Activated T-helper 17 cell treated with anti-CD3 and anti-CD28 coated beads, Interleukin-2, amount 50 U/mL, for 72 hours (primary cell): ENCODE measurements at regions not wholly inside any gene's neighbourhood (a gene's known extent, or its start where the extent isn't known, plus 50 kb on each side); places are given as distances from the start of the nearest gene placed in this dataset.

Experiments
- ATAC-seq: fragments of 150-1000 bp; cut with Tn5 transposase; replicated peaks from 2 replicates; pipeline ENCODE4 v1.10.0; 2021; ENCODE audit warnings: mild to moderate bottlenecking, moderate library complexity
- H3K27ac Mint-ChIP-seq: one replicate; pipeline ENCODE4 v1.8.0; 2022; ENCODE audit warnings: mixed read lengths
- H3K27me3 Mint-ChIP-seq: one replicate; pipeline ENCODE4 v1.8.0; 2022; ENCODE audit warnings: mixed read lengths
- H3K36me3 Mint-ChIP-seq: one replicate; pipeline ENCODE4 v1.8.0; 2022; ENCODE audit warnings: low read depth, mild to moderate bottlenecking, mixed read lengths
- H3K4me1 Mint-ChIP-seq: one replicate; pipeline ENCODE4 v1.8.0; 2022; ENCODE audit warnings: mixed read lengths
- H3K4me3 Mint-ChIP-seq: one replicate; pipeline ENCODE4 v1.8.0; 2022; ENCODE audit warnings: mild to moderate bottlenecking, mixed read lengths
- H3K9me3 Mint-ChIP-seq: one replicate; pipeline ENCODE4 v1.8.0; 2022; ENCODE audit warnings: mixed read lengths

DNA sequence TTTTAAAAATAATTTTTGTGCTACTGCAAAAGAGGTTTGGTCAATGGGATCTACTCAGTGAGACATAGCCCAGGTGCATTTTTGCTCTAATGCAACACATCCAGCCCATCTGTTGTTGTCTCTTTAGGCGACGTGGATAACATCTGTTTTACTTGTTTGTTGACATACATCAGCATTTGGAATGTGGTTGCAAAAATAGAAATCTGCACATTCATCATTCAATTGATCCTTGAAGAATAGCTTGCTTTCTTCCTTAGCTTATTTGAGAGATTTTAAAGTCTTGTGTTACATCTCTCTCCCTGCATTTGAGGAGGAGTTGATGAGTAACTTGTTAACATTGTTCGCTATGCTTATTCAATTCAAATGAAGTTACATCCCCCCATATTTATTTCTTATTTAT is 1202.3 kb downstream of the NSUN3 start:
- H3K4me1 Mint-ChIP-seq = no peaks in the 10 kb centered on the region
- H3K27ac Mint-ChIP-seq = no peak overlapping the region
- ATAC-seq = no peak
- no peaks in the 10 kb centered on the region for H3K36me3 Mint-ChIP-seq
- H3K9me3 Mint-ChIP-seq = no peaks in the 10 kb centered on the region
- H3K4me3 Mint-ChIP-seq = no peak overlapping the region
- H3K27me3 Mint-ChIP-seq = no peaks in the 10 kb centered on the region

DNA sequence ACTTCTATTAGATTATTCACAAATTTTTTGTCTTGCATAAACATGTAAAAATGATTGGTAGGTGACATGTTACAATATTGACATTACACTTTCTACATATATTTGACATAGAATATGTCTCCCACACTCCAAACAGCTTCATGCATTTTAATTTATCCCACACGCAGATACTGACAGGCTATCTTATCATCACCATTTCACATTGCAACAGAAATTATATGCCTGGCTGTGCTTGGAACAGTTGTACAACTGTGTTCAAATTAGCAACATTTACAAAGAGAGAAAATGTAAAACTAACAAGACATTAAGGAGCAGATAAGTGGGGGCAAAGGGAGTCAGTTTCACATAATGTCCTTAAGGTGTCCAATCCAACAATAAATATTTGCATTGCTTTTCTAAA is 1208.5 kb downstream of the NSUN3 start:
- Mint-ChIP-seq H3K27ac (no peak overlapping the region), H3K27me3 (no peaks in the 10 kb centered on the region), H3K36me3 (no peaks in the 10 kb centered on the region), H3K4me3 (no peak overlapping the region), H3K4me1 (no peaks in the 10 kb centered on the region), H3K9me3 (no peaks in the 10 kb centered on the region)
- no peak for ATAC-seq

DNA sequence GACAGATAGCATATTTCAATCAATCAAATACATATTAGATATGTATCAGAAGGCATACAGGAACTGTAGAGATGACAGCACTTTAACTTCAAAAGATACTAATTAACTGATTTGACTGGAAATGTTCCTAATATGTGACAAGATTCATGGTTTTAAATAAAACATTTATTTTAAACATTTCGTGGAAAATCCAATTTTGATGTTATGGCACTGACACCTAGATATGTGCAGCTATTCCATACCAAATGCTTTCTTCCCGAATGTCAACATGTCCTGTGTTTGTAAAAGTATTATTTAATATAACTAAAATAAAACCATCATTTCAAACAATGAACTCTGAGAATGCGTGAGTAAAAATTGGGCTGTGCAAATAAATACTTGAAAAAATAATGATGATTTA is 1209.3 kb downstream of the NSUN3 start:
- H3K27ac Mint-ChIP-seq = no peak overlapping the region
- no peak overlapping the region for H3K4me3 Mint-ChIP-seq
- H3K9me3 Mint-ChIP-seq = no peaks in the 10 kb centered on the region
- no peak for ATAC-seq
- no peaks in the 10 kb centered on the region for H3K36me3 Mint-ChIP-seq
- H3K27me3 Mint-ChIP-seq = no peaks in the 10 kb centered on the region
- no peaks in the 10 kb centered on the region for H3K4me1 Mint-ChIP-seq

DNA sequence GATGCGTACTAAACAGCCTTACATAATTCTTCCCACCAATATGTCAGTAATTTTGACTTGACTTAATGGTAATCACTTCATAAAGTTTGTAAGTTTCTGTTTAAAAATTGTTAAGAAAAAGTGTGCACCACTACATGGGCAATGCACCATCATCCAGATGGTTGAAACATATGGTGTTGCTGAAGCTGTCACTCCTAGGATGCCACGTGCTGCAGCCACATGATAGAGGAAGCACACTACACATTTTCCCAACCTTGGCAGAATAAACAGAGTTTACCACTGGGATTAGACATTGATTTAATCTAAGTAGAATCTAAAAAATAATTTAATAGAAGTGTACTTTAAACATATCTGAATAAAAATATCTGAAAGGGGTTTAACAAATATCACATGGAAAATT is 1209.9 kb downstream of the NSUN3 start:
- H3K9me3 Mint-ChIP-seq = no peaks in the 10 kb centered on the region

DNA sequence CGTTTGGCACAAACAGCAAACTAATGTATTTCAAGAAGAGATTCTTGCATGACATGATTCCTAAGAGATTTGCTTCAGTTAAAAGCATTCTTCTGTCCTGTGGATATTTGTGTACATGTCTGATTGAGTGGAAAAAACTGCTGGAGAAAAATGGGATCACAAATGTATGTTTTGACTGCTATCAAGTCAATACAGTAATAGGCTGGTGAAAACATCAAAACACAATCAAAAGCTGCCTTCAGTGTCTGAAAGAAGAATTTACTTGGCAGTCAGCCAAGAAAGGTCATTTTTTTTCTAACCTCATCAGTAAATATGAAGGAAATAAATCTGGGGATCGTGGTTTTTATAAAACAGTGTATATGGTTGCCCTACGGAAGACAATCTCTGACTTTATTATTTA is 1214.8 kb downstream of the NSUN3 start:
- Mint-ChIP-seq H3K4me3 (no peak overlapping the region), H3K27ac (no peak overlapping the region), H3K4me1 (no peaks in the 10 kb centered on the region), H3K27me3 (no peaks in the 10 kb centered on the region), H3K9me3 (no peaks in the 10 kb centered on the region), H3K36me3 (no peaks in the 10 kb centered on the region)
- ATAC-seq = no peak

More for the DNA sequence above, 1209.9 kb downstream of the NSUN3 start:
- Mint-ChIP-seq H3K36me3 (no peaks in the 10 kb centered on the region), H3K27ac (no peak overlapping the region), H3K4me1 (no peaks in the 10 kb centered on the region), H3K4me3 (no peak overlapping the region), H3K27me3 (no peaks in the 10 kb centered on the region)
- ATAC-seq = no peak

DNA sequence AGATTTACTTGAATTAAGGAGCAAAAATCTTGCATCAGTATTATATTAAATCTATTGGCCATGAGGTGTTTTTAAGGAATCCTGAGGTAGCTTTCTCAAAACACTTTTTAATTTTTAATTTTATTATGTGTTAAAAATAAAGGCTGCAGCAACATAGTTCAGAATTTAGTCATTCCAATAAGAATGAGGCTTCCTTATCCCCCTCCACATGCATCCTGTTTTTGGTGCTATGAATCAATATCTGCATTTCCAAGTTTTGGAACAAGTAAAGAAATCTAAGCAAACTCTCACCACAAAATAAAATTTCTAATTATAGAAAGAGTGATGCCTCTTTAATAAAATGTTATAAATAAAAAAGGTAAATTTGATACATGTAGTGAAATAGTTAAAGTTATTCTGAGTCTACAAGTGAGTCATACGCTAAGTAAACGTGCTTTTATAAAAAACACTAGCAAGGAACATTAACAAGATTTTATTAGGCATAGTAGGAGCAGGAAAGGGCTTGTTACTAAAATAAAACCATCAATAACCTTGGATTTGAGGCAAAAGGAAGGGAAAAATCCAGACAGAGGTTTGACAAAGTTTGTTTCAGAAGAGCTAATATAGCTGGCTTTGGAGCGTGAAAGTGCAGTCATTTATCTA is 1218.0 kb downstream of the NSUN3 start:
- ATAC-seq = no peak
- H3K36me3 Mint-ChIP-seq = no peaks in the 10 kb centered on the region
- no peak overlapping the region for H3K27ac Mint-ChIP-seq
- H3K4me1 Mint-ChIP-seq = no peaks in the 10 kb centered on the region
- H3K27me3 Mint-ChIP-seq = no peaks in the 10 kb centered on the region
- H3K9me3 Mint-ChIP-seq = no peaks in the 10 kb centered on the region
- H3K4me3 Mint-ChIP-seq = no peak overlapping the region

DNA sequence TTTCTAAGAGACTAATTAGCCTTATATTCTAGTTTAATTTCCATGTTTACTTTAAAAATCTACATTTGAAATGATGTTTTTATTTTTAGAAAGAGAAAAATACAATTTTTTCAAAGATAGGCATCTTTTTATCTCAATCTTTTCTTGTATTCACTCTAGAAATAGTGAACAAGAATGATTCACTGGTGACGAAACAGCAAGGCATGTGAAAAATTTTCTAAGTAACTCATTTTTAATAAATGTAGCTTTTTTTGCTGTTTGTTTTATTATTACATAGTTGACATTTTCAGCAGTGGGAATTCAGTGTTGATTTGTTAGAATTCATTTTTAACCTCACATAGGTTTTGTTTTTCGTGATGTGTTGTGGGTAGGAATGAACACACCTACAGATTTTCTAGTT is 1226.4 kb downstream of the NSUN3 start:
- H3K4me1 Mint-ChIP-seq = no peaks in the 10 kb centered on the region
- H3K9me3 Mint-ChIP-seq = peaks cover 11% of the 10 kb centered on the region
- no peaks in the 10 kb centered on the region for H3K27me3 Mint-ChIP-seq
- no peak overlapping the region for H3K4me3 Mint-ChIP-seq
- no peak for ATAC-seq
- no peaks in the 10 kb centered on the region for H3K36me3 Mint-ChIP-seq
- H3K27ac Mint-ChIP-seq = no peak overlapping the region

DNA sequence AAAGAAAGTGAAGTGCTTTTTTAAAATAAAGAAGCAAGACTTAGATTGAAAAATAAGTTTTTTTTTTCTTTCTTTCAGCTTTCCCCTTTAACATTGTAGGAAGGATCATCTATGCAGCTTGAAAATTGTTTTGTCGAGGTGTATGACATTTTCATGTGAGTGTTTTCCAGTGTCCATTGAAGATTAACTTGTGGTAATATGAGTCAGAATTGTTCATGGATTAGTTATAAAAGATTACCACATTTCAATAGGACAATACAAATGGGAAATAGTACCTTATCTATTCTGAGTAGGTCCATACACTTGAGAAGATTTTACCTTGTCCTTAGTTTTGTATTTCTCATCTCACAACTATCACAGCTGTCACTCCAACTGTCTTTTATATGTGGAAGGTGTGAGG is 1234.7 kb downstream of the NSUN3 start:
- Mint-ChIP-seq H3K9me3 (peaks cover 16% of the 10 kb centered on the region), H3K27ac (no peak overlapping the region), H3K4me3 (no peak overlapping the region), H3K36me3 (no peaks in the 10 kb centered on the region), H3K4me1 (no peaks in the 10 kb centered on the region), H3K27me3 (no peaks in the 10 kb centered on the region)
- no peak for ATAC-seq

DNA sequence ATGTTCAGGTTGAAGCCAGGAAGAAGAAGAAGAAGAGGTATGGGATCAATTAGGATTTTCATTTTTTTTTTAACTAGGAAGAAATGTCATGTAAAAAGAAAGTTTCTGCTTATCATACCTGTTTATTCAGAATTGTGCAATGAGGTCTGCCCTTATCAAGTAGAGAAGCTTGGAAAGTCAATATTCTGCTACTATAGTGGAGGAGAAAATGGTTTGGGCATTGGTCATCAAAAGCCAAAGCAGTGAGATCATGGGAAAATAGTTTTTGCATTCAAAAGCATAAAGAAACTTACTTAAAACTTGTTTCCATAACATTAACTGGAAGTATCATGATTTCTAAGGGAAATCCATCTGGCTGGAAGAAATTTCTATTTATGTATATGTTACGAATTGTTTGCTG is 1239.2 kb downstream of the NSUN3 start:
- Mint-ChIP-seq H3K4me1 (no peaks in the 10 kb centered on the region), H3K4me3 (no peak overlapping the region), H3K9me3 (peaks cover 9% of the 10 kb centered on the region), H3K27me3 (no peaks in the 10 kb centered on the region), H3K27ac (no peak overlapping the region), H3K36me3 (no peaks in the 10 kb centered on the region)
- no peak for ATAC-seq

DNA sequence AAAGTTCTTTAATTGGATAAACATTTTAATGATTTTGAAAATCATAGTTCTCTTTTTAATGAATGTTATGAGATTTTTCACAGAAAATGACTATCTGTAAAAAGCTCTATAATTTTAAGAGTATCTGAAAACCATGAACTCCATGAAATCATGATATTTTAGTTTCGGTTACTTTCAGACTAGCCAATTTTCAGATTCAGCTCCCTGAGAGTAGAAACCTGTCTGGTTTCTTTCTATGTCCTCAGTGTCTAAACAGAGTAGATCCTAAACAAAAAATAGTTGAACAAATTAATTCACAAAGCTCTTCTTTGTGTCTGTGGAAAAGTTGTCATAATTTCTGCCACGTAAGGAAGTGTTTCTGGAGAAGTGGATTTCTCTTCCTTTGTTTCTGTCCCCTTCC is 1247.7 kb downstream of the NSUN3 start:
- Mint-ChIP-seq H3K4me1 (no peaks in the 10 kb centered on the region), H3K4me3 (no peak overlapping the region), H3K36me3 (no peaks in the 10 kb centered on the region), H3K9me3 (peaks cover 6% of the 10 kb centered on the region), H3K27me3 (no peaks in the 10 kb centered on the region), H3K27ac (no peak overlapping the region)
- no peak for ATAC-seq

DNA sequence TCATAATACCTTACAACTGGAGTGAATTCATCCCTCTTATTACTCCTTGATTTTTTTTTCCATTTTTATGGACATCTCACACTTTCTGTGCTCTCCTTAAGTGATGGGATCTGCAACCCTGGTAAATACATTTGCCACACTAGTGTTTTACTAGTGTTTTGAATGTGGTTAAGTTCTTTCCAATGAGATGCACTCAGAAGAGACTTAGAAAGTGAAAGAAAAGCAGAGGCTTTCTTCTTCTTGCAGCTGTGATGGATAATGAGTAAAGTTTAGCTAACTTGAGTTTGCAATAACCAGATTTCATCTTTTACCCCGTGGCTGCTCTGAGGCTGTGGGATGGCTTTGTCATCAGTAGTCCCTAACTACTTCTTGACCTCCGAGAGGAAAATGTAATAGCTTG is 1248.4 kb downstream of the NSUN3 start:
- no peak overlapping the region for H3K27ac Mint-ChIP-seq
- H3K9me3 Mint-ChIP-seq = peaks cover 6% of the 10 kb centered on the region
- H3K4me1 Mint-ChIP-seq = no peaks in the 10 kb centered on the region
- ATAC-seq = no peak
- no peaks in the 10 kb centered on the region for H3K36me3 Mint-ChIP-seq
- H3K27me3 Mint-ChIP-seq = no peaks in the 10 kb centered on the region
- no peak overlapping the region for H3K4me3 Mint-ChIP-seq

DNA sequence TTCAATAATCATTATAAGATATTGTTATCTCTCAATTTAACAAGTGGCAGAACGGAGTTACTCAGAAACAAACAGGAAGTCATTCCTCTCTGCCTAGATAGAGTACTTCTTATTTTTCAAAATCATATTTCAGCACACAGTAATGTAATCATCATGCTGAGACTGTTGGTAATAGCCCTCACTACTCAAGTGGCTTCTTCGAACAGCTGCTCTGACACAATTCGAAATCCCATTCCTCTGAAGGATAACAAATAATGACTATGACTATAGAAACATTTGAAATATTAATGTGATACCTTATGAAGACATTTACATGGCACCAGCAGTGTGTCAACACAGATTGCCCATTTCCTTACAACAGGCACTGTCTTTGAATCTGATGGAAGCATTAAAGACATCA is 1249.8 kb downstream of the NSUN3 start:
- H3K27me3 Mint-ChIP-seq = no peaks in the 10 kb centered on the region
- ATAC-seq = no peak
- H3K27ac Mint-ChIP-seq = no peak overlapping the region
- no peaks in the 10 kb centered on the region for H3K4me1 Mint-ChIP-seq
- peaks cover 6% of the 10 kb centered on the region for H3K9me3 Mint-ChIP-seq
- H3K4me3 Mint-ChIP-seq = no peak overlapping the region
- H3K36me3 Mint-ChIP-seq = no peaks in the 10 kb centered on the region

DNA sequence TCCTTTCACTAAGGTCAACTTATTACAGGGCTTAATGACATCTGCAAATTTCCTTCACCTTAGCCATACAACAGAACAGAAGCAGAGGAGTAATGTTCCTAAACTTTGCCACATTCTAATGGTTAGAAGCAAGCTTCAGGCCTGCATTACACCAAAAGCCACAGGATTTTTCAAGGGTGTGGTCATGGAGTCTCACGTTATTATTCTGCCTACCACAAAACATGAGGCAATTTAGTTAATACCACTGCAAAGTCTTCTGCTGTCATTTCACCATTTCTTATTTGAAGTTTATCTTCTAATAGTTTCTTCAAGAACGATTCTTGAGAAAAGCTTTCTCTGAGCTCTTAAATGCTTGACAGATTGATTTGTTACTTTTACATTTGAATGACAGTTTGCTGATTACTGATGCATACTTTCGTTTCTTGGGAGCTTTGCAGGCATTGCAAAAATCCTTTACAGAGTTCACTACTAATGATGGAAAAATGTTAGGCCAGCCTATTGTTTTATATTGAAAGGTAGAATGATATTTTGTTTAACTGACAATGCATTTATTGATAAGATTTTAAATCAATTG is 1257.1 kb downstream of the NSUN3 start:
- no peaks in the 10 kb centered on the region for H3K4me1 Mint-ChIP-seq
- H3K27me3 Mint-ChIP-seq = no peaks in the 10 kb centered on the region
- H3K4me3 Mint-ChIP-seq = no peak overlapping the region
- no peak overlapping the region for H3K27ac Mint-ChIP-seq
- no peaks in the 10 kb centered on the region for H3K36me3 Mint-ChIP-seq
- no peak for ATAC-seq
- no peaks in the 10 kb centered on the region for H3K9me3 Mint-ChIP-seq

DNA sequence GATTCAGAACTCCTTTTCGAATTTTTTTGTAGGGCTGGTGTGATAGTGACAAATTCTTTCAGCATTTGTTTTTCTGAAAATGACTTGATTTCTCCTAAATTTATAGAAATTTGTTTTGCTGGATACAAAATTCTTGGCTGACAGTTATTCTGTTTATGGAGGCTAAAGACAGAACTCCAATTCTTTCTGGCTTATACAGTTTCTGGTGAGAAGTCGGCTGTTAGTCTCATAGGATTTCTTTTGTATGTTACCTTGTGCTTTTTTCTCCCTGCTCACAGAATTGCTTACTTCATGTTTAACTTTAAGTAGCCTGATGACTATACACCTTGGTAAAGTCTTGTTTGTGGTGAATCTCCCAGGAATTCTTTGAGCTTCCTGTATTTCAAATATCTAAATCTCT is 1264.6 kb downstream of the NSUN3 start:
- Mint-ChIP-seq H3K9me3 (peaks cover 6% of the 10 kb centered on the region), H3K36me3 (no peaks in the 10 kb centered on the region), H3K27ac (no peak overlapping the region), H3K4me3 (no peak overlapping the region), H3K4me1 (no peaks in the 10 kb centered on the region), H3K27me3 (no peaks in the 10 kb centered on the region)
- ATAC-seq = no peak

DNA sequence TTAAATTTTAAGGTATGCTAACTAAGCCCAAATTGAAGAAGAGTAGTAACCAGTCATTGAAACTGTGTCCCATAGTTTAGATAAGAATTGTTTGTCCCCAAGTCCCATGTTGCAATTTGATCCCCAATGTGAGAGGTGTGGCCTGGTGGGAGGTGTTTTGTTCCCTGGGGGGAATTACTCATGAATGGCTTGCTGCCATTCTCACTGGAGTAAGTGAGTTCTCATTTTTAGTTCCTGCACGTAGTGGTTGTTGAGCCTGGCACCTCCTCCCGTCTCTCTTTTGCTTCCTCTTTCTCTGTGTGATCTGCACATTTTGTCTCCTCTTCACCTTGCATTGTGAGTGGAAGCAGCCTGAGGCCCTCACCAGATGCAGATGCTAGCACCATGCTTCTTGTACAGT is 1271.0 kb downstream of the NSUN3 start:
- Mint-ChIP-seq H3K4me1 (no peaks in the 10 kb centered on the region), H3K27me3 (no peaks in the 10 kb centered on the region), H3K4me3 (no peak overlapping the region), H3K27ac (no peak overlapping the region), H3K9me3 (peaks cover 9% of the 10 kb centered on the region), H3K36me3 (no peaks in the 10 kb centered on the region)
- no peak for ATAC-seq

DNA sequence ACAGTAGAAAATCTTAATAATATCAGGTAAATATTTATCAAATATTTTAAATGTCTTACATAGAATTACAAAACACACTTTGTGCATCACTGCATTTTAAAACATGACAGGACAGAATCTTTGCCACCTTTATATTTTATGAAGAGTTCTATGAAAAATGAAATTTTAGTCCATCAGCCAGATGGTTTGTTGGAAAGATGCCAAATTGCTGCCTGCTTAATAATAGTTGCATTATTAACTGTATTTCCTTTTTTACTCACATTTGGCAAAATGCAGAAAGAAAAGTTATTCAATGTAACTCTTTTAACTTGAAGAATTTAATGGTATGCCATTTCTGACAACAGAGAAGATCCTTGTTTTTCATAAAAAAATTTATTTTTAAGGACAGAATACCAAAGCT is 1271.6 kb downstream of the NSUN3 start:
- Mint-ChIP-seq H3K9me3 (peaks cover 8% of the 10 kb centered on the region), H3K36me3 (no peaks in the 10 kb centered on the region), H3K4me1 (no peaks in the 10 kb centered on the region), H3K4me3 (no peak overlapping the region), H3K27me3 (no peaks in the 10 kb centered on the region), H3K27ac (no peak overlapping the region)
- no peak for ATAC-seq
